ENCODE measurements at regions not wholly inside any gene's neighbourhood (a gene's known extent, or its start where the extent isn't known, plus 50 kb on each side); places are given as distances from the start of the nearest gene placed in this dataset.

DNA sequence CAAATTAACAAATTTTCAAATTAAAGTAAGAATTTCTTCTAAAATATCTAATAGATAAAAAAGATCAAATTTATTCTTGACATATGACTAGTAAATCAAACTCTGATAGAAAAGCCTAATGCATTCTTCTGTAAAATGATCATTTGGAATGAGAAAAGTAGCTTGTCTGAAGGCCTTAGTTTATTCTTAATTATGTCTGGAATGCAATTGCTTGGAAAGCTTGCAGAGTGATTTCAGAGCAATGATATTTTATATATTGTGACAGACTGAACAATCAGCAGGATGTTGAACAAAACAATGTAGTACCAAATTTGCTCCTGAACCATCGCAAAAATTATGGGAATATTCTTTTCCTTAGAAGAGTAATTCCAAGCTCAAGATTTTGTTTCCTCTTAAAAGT is 789.6 kb upstream of the NOVA1 start:
- no peak for DNase-seq (ENCODE audit: low spot score)

DNA sequence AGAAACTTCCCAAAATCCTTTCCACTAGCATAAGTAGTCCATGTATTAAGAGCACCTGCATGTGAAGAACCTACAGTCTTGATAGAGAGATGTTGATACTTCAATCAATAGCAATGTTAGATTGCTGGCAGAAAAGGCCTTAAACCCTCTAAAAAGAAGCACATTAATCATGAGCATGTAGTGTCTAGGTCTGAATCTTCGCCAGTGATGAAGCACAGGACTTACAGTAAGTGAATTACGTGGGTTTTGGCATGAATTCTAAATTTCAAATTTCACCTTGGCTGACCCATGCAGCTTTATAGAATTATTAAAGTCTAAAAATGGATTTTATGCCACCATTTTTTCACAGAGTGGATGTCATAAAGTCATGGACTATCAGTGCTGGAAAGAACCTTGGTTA is 791.6 kb upstream of the NOVA1 start:
- DNase-seq (ENCODE audit: low spot score): no peak

DNA sequence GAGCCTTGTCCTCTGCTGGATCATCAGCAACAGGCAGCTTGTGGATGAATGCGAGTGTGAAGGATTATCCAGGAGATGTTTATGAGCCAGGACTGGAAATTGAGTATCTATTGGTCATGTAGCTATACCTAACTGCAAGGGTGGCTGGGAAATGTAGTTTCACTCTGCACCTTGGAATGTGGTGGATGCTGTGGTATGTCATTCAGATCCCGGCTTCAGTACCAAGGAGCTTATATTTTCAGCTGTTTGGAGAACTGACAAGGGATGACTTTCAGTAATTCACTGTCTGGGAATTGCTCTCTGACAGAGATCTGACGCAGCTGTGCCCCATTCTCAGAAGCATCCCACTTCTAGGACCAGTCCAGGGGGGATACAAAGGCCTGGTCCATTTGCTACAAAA is 792.3 kb upstream of the NOVA1 start:
- DNase-seq (ENCODE audit: low spot score): no peak

DNA sequence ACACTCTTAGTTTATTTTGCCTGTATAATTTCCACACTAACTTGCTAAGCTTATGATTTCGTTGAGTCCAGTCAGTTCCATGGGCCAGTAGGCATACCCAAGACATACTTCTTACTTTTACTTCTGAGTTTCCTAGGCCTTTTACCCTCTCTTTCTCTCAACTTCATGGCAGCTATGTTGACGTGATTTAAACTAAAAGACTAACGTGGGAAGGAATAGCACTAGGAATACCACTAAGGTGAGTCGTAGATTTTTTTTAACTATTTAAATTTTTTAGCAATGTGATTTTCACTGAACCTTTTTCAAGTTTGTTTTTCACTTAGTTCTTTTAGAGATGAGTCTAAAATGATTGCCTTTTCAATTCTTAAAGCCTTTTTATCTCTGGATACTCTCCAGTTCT is 793.5 kb upstream of the NOVA1 start:
- DNase-seq (ENCODE audit: low spot score): no peak

DNA sequence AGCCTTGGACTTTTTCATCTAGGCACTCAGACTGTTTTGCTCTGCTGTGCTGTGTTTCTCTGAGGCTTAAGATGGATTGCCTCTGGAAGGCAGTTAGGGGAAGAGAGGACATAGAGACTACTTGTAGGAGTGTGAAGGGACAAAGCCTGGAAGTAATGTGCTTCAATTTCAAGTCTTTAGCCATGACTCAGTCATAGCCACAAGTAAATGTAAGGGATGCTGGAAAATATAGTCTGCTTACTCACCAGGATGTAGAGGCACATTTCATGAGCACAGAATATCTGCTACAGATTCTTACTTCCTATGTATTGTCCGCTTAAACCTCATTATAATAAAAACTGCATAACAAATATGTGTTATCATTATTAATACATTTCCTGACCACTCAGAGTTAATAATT is 794.3 kb upstream of the NOVA1 start:
- no peak for DNase-seq (ENCODE audit: low spot score)

DNA sequence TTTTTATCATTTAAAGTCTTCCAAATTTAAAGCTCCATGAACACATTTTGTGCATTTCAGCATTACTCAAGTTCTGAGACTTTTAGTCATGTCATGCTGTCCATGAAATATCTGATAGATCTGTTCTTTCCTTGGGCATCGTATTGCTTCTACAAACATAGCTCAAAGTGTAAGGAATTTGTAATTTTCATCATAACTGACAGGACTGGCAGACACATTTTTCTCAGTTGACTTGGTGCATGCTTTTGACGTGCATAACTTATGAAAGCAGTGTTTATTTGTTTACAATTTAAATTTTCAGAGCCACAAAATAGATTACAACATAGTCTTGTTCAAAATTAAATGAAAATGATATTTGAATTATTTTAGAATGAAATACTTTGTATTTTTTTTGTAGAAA is 812.1 kb upstream of the NOVA1 start:
- no peak for DNase-seq (ENCODE audit: low spot score)

DNA sequence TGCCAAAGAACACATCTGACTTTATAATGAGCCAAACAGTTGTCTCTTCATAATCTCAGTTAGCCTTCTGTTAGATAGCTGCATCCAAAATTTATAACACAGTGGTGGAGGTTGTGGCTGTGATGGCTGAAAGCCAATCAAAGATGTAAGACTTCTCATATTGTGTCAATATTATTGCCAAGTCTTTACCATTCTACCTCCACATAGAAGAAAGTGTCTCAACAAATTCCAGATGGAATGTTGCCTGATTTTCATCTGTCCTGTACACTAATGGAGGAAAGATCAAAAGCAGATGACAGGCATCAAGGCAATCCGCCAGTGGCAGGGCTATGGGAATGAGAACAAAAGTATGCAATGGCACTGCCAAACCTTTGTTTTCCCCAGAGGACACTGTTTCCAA is 813.1 kb upstream of the NOVA1 start:
- DNase-seq (ENCODE audit: low spot score): no peak

DNA sequence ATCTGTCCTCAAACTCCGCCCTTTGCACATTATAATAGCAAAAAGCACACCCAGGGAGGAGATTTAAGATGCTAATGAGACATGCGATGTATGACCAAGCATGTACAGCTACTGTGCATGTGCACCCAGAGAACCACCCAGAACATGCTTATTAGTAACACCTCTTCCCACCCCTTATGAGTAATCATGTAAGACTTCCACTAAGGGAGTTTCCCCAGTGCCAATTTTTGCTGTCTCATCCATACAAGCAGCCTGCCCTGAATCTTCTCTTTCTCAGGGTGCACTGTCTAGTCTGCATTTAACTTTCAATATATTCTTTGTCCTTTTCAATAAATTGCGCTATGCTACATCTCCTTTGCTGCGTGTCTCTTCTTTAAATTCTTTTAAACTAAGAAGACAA is 830.0 kb upstream of the NOVA1 start:
- DNase-seq (ENCODE audit: low spot score): peak; percentile 3

DNA sequence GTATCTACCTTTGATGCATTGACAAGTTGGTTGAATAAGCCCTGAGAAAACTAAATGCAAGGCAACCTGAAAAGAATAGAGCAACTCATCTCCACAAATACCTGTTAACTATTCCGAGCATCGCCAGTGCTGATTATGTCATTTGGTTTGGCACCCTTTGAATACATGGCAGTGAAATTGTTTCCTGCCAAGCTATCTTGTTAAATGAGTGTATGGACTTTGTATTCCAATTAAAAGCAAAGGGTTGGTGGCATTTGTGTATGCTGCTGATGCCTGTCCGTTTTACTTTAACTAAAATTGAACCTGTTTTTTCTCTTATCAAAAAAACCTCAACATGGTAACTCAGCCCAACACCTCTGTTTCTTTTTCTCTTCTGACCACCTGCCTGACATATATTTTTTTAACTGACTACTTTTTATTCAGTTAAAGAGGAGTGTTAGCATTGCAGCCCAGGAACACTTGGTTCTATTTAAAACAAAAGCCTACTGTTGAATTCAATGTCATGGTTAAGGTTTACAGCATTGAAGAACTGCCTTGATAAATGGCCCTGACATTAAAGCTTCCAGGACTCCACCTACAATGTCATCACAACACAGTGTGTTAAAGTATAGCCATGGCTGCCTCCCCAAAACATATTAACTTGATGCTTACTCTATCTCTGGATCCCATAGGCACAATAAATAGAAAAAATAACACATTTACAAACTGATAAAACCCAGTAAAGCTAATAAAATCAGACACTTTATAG is 838.3 kb upstream of the NOVA1 start:
- DNase-seq (ENCODE audit: low spot score): no peak

DNA sequence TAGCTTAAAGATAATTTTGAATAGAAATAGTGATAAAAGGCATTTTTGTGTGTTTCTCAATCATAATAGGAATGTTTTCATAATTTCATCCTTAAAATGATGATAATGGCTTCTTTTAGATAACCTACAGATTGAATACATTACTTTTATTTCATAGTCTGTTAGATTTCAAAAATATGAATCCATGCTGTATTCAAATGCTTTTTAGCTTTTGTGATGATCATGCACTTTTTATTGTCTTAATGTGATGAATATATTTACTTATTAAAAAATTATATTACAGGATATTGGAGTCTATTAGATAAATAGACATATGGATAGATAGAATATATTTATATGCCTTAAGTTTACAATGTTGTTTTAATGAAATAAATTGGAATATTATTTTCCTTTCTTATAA is 886.8 kb upstream of the NOVA1 start:
- DNase-seq (ENCODE audit: low spot score): no peak

DNA sequence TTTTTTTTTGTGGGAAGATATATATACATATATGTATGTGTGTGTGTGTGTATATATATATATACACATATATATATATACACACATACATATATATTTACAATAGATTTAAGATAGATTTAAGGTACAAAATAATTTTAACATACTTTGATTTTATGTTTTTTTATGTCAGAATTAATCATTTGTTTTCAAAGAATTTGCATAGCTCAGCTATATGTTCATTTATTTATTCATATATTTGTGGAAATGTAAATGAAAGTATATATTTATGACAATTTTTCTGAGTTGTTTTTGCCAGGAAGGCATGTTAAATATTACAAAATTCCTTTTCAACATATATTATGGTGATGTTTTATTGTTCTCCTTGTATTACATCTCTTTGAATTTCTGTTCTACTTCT is 887.4 kb upstream of the NOVA1 start:
- no peak for DNase-seq (ENCODE audit: low spot score)

DNA sequence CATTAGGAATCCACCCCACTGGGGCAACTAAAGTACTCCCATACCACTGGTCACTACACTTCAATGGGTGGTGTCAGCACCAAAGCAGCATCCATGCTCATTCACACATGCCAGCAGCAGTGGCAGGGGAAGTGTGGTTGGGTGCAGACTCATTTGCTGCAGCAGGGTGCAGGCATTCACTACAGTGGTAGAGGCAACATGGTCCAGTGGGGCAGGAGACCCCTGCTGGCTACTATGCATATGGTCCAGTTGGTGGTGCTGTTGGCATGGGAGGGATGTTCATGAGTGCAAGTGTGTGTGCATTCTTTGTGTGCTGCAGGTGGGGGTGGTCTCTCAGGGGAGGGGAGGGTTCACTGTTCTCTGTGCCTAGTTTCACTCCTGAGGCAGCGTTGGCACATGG is 908.4 kb upstream of the NOVA1 start:
- DNase-seq (ENCODE audit: low spot score): no peak

DNA sequence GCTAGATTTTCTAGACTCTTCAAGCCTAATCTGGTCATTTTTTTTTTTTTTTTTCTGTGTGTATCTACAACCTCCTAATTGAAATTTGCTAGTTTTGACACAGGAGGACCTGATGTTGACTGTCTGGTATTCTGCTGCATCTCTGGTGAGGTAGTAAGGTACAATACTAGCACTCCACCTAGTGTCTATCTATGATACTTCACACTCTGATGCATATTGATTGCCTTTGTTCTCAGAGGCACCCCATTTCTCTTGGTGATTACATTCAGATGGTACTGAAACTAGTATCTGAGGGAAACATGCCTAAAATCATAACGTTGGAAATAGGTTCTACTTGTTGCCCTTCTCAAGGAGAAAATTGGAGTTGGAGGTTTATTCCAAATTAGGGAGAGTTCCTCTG is 930.5 kb upstream of the NOVA1 start:
- peak; percentile 41 for DNase-seq (ENCODE audit: low spot score)

DNA sequence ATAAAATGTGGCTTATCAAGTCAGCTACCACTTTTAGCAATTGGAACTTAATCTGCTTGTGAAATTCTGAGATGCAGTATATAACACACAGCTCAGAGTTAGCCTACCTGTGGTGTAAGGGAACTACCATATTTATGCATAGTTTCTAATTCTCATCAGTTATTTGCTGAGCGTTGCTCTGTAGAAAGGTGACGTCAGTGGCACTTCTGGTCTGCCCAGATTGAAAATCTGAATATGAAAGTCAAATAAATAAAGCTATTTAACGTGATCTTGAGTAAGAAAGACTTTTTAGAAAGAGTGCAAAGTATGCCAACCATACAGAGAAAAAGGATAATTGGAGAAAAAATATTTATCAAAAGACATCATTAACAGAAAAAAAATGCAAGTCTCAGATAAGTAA is 938.9 kb upstream of the NOVA1 start:
- DNase-seq (ENCODE audit: low spot score): no peak

DNA sequence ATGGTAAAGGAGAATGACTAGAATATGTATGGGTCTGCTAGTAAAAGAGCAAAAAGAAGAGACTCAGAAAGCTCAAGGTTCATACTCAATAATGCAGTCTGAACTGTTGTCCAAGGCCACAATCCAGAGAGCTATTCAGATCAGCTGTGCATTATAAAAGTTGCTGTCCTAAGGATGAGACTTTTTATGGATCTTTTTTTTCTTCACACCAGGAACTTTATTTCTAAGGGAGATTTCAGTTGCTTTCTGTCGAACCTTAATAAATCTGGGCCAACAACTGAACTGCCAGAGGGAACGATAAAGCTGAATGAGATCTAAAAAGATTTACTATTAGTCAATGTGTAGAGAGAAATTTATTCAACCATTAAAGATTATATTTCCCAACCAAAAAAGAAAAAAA is 948.3 kb upstream of the NOVA1 start:
- DNase-seq (ENCODE audit: low spot score): no peak

DNA sequence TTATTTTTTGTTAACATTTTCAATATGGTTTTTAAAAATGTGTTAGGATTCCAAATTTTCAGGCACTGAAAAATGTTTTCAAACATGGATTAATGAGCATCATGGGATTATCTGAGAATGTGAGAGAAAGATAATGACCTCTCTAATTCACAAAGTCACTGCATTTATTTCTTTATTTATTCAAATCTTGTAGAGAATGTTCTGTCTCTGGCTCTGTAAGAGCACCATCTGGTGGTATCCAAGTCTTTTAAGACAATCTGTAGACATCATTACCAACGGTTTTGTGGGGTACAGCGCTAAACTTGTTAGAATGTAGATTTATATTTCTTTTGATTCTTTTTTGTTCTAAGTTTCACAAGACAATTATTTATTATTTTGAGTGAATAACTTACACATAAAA is 956.0 kb upstream of the NOVA1 start:
- peak; percentile 2 for DNase-seq (ENCODE audit: low spot score)

DNA sequence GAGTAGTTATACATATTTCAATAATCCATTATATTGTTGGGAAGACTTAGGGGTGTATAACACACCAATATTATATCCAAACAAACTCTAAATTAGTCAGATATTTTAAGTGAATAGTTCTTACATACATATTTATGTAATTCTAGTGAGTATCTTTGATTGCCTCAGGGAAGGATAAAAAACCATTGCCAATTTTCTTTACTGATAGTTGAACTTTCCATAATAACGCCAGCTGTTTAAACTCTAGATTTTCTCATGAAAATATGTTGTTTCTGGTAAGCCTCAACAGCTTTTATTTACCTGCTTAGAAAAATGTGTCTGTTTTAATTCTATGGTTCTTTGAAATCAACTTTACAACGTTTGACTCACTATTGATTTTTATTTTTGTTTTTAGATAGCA is 959.6 kb upstream of the NOVA1 start:
- no peak for DNase-seq (ENCODE audit: low spot score)

DNA sequence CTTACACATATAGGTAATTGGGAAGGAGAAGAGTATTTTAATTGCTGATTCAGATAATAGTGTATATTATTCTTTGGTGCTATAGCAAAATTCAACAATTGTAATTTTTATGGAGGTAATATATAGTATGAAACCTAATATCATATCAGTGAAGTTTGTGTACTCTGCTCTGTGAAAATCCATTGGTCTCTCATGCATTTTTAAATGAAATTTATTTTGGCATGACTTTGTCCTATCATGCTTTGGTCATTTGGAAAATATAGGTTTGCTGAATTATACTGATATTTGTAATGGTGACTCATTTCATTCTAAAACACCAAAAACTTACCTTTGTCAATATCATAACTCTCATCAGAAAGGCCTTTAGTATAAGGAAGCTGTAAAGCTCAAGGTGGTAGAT is 962.0 kb upstream of the NOVA1 start:
- DNase-seq (ENCODE audit: low spot score): no peak

DNA sequence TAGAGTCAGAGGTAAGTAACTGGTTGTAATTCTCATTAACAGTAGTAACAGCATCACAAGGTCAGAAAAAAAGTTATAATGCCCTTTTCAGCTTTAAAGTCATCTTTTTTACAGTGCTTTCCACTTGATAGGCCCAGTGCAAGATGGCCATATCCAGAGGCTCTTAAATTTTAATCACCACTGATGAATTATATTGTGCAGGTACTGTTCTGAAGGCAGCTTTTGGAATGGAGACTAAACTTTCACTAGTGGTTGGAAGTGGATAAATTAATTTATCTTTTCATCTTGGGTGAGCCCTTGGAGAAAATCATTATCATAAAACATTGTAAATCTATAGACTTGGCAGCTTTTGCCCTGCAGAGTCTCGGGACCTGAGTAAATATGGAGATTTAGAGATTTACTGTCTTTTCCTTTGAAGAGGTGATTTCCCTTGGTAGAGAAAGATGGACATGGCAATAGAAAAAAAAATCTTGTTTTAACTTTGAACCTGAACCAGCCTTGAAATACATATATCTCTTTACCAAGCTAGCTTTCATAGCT is 969.1 kb upstream of the NOVA1 start:
- no peak for DNase-seq (ENCODE audit: low spot score)

DNA sequence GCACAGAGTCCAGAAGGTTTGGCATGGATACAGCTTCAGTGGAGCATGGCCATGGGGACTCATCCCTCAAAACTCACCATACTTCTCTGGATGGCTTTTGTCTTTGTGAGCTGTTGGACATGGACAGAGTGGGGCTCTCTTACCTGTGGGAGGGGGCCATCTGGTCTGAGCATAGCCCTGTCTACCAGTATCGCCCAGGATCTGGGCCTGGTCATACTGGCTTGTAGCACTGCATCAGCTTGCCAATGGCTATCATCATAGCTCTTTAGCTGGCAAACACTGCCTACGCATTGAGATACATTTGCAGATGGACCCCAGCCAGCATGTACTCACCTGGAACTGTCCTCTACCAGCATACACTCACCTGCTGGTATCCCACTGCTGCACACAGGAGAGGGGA is 975.2 kb upstream of the NOVA1 start:
- no peak for DNase-seq (ENCODE audit: low spot score)

DNA sequence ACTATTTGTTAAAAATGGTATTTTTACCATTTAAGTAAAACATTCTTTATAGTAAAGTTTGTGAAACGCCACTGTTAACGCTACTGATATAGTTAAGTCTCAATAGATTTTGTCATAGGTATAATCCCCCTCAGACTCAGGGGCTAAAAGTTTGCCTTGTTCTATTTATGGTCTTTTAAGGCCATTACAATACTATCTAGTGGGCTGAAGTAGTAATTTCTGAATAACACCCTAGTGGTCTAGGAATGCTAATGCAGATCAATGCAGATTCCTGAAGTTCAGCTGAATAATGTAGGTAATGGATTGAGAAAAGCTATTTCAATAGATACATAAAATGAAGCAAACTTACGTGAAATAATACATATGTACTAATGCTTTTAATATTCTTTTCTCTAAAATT is 989.3 kb upstream of the NOVA1 start:
- DNase-seq (ENCODE audit: low spot score): no peak

DNA sequence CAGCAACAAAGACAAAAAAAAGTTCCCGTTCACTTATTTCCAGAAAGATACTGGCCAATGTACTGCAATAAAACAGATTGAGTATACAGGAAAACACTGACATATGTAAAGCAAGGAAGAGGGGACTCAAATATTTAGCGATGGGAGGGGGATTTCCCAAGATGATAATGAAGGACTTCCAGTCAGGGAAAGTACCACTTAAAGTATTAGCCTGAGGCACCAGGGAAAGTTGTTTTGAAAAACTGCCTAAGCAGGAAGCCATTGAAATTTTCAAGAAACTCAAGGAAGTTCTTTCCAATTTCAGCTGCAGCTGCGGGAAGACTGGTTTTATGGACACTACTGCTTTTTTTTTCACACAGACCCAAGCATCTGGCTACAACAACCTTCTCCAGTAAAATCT is 1007.4 kb upstream of the NOVA1 start:
- no peak for DNase-seq (ENCODE audit: low spot score)

DNA sequence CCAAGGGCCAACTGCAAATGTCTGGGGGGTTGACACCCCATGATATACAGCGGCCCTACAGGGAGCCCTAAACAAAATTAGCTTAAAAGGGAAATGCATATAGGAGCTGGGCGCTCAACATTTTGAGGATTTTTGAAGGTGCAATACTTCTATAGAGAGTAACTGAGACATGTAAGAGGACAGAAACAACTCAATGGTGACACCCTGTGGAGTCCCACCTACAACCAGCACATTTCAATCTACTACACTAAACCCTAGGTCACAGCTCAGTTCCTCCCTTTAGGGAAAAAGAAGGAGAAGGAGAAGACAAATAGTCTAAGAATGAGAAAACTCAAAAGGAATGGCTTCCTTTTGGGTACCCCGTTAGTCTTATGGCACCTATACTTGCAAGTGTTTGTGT is 1010.5 kb upstream of the NOVA1 start:
- DNase-seq (ENCODE audit: low spot score): no peak

DNA sequence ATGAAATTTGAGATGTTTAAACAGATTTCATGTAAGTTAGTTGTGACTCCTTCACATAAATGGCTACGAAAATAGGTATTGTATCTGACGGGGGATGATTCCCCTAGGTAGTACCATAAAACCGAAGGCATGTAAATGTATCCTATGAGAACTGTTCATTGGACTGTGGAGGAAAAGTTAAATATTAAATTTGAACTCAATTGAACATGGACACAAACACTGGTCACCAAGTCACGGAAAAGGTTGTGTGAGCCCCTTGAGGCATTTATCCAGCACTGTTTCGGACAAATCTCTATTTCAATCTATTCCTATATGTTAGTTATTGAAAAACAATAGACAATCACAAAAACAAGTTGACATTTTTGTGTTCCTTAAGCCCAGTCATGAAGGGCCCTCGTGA is 1014.3 kb upstream of the NOVA1 start:
- DNase-seq (ENCODE audit: low spot score): no peak

DNA sequence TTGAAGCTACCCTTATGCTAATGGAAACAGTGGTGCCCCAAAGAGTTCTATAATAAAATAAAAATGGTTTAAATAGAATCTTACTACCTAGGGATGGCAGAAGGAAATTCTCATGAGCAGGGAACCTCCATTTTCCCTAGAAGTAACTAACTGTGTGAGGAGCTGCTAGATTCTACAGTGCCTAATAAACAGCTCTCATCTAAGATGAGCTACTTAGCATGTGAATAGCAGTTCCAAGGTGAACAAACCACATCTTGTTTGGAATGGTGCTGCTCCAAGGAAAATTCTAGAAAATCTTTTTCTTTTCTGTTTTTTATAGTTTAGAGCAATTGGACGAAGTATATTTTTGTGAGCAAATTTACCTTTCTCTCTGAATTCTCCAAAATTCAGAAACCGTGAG is 1015.3 kb upstream of the NOVA1 start:
- DNase-seq (ENCODE audit: low spot score): no peak

Measured in SW480 (cell line).